ENCODE measurements at regions not wholly inside any gene's neighbourhood (a gene's known extent, or its start where the extent isn't known, plus 50 kb on each side); places are given as distances from the start of the nearest gene placed in this dataset.

- TF ChIP-seq POLR2A (IDR thresholded peaks at IDR 0.05) (no peak), CTCF (IDR thresholded peaks at IDR 0.05) (no peak)
Observed at GRCh38 chr10:3469639-3470020, 297.0 kb upstream of the PITRM1 start.

Measured in right lobe of liver (tissue), 4 donors.